Astrocyte of the spinal cord (primary cell): ENCODE measurements at regions not wholly inside any gene's neighbourhood (a gene's known extent, or its start where the extent isn't known, plus 50 kb on each side); places are given as distances from the start of the nearest gene placed in this dataset.

ENCODE experiments used
- DNase-seq: peaks from one replicate; pipeline ENCODE4 v3.0.0; 2011; ENCODE audit warnings: low read depth, low spot score
- H3K4me3 ChIP-seq: 2 replicates; pipeline ENCODE4 v1.5.1; 2011; ENCODE audit warnings: low read depth, mild to moderate bottlenecking, low read length, moderate library complexity
- CTCF ChIP-seq: IDR thresholded peaks from 2 replicates; pipeline ENCODE4 v1.5.1; 2012; ENCODE audit warnings: low read depth, mild to moderate bottlenecking, low read length, inconsistent platforms
- in situ Hi-C: cut with HindIII; loops from 2 replicates; pipeline ENCODE4 v1.10.0; 2017; ENCODE audit warnings: low sequenced_read_pairs

- H3K4me3 ChIP-seq = no peak overlapping the region
- in situ Hi-C loops = no loop called here
- no peak for TF ChIP-seq CTCF
- DNase-seq = no peak
These were observed 299.8 kb upstream of the SOX14 start for GRCh38 chr3:137464341-137464740.

- TF ChIP-seq CTCF = no peak
These were observed 295.7 kb upstream of the SOX14 start for GRCh38 chr3:137468446-137468845.

GRCh38 chr3:137469263-137469662 lies 294.9 kb upstream of the SOX14 start:
- in situ Hi-C loops = no loop called here
- TF ChIP-seq CTCF = no peak
- no peak for DNase-seq
- no peak overlapping the region for H3K4me3 ChIP-seq

More at GRCh38 chr3:137468446-137468845, 295.7 kb upstream of the SOX14 start:
- H3K4me3 ChIP-seq = no peak overlapping the region
- no peak for DNase-seq
- in situ Hi-C loops = no loop called here

- TF ChIP-seq CTCF = no peak
- no peak for DNase-seq
- in situ Hi-C loops = no loop called here
- no peak overlapping the region for H3K4me3 ChIP-seq
These were observed 293.0 kb upstream of the SOX14 start for GRCh38 chr3:137471130-137471529.

GRCh38 chr3:137471558-137472204 lies 292.4 kb upstream of the SOX14 start:
- in situ Hi-C loops = no loop called here

GRCh38 chr3:137477614-137478013 lies 286.5 kb upstream of the SOX14 start:
- no peak for DNase-seq
- no peak overlapping the region for H3K4me3 ChIP-seq
- no peak for TF ChIP-seq CTCF
- in situ Hi-C loops = no loop called here

More at GRCh38 chr3:137471558-137472204, 292.4 kb upstream of the SOX14 start:
- no peak overlapping the region for H3K4me3 ChIP-seq
- no peak for DNase-seq
- no peak for TF ChIP-seq CTCF
